Ishikawa (cell line): ENCODE measurements at regions not wholly inside any gene's neighbourhood (a gene's known extent, or its start where the extent isn't known, plus 50 kb on each side); places are given as distances from the start of the nearest gene placed in this dataset.

Source experiments
- CEBPB ChIP-seq: IDR thresholded peaks from 2 replicates; pipeline ENCODE4 v1.6.1; 2012
- CREB1 ChIP-seq: IDR thresholded peaks from 2 replicates; pipeline ENCODE4 v1.6.1; 2012; ENCODE audit warnings: low read depth
- EGR1 ChIP-seq: IDR thresholded peaks from 2 replicates; pipeline ENCODE4 v1.6.1; 2012
- EP300 ChIP-seq: IDR thresholded peaks from 2 replicates; pipeline ENCODE4 v1.6.1; 2012; ENCODE audit warnings: borderline replicate concordance
- FOXM1 ChIP-seq: IDR thresholded peaks from 2 replicates; pipeline ENCODE4 v1.6.1; 2012; ENCODE audit warnings: low read depth, borderline replicate concordance
- NFIC ChIP-seq: IDR thresholded peaks from 2 replicates; pipeline ENCODE4 v1.6.1; 2012
- RAD21 ChIP-seq: IDR thresholded peaks from 2 replicates; pipeline ENCODE4 v1.6.1; 2012; ENCODE audit warnings: low read depth
- REST ChIP-seq: IDR thresholded peaks from 2 replicates; pipeline ENCODE4 v1.6.1; 2012; ENCODE audit warnings: low read depth, mild to moderate bottlenecking
- TAF1 ChIP-seq: IDR thresholded peaks from 2 replicates; pipeline ENCODE4 v1.6.1; 2012; ENCODE audit warnings: low read depth, mild to moderate bottlenecking
- TCF12 ChIP-seq: IDR thresholded peaks from 2 replicates; pipeline ENCODE4 v1.6.1; 2012; ENCODE audit warnings: low read depth
- YY1 ChIP-seq: IDR thresholded peaks from 2 replicates; pipeline ENCODE4 v1.6.1; 2012; ENCODE audit warnings: low read depth
- TF ChIP-seq, protein P1 (sequence below): IDR thresholded peaks from 2 replicates; pipeline ENCODE4 v1.6.1; 2012

- TF ChIP-seq REST (no peak), CEBPB (no peak), FOXM1 (no peak), EP300 (no peak), YY1 (no peak), TAF1 (no peak), EGR1 (no peak), NFIC (no peak), CREB1 (no peak), TCF12 (no peak), RAD21 (no peak)
- TF ChIP-seq, protein P1, sequence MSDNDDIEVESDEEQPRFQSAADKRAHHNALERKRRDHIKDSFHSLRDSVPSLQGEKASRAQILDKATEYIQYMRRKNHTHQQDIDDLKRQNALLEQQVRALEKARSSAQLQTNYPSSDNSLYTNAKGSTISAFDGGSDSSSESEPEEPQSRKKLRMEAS, result no peak
Observed at GRCh38 chr10:83816942-83817341, 322.4 kb upstream of the GHITM start.
